GM18519 (cell line): ENCODE measurements at regions not wholly inside any gene's neighbourhood (a gene's known extent, or its start where the extent isn't known, plus 50 kb on each side); places are given as distances from the start of the nearest gene placed in this dataset.
"Not testable (repeated sequence)": the region's sequence is repeated elsewhere in the genome, so short reads cannot be mapped to it uniquely, and the experiment has no call there.

Experiments used
- ATAC-seq: cut with Tn5 transposase; IDR thresholded peaks from one replicate; pipeline ENCODE4 v1.9.1; 2021; ENCODE audit warnings: mild to moderate bottlenecking, moderate library complexity; ENCODE audit not compliant: unreplicated experiment, low FRiP score

GRCh38 chr1:56137090-56137489, 442.3 kb downstream of the PLPP3 start:
- ATAC-seq = no peak

- peak; percentile 16 for ATAC-seq
Measured at GRCh38 chr1:56135864-56136147, 443.6 kb downstream of the PLPP3 start.

- peak; percentile 60 for ATAC-seq
Measured at GRCh38 chr1:56135069-56135863, 444.1 kb downstream of the PLPP3 start.

- ATAC-seq = no peak
Measured at GRCh38 chr1:56133522-56134472, 445.6 kb downstream of the PLPP3 start.

GRCh38 chr1:56132520-56132919, 446.8 kb downstream of the PLPP3 start:
- ATAC-seq = no peak

GRCh38 chr1:56129837-56130236, 449.5 kb downstream of the PLPP3 start:
- no peak for ATAC-seq

- no peak for ATAC-seq
Measured at GRCh38 chr1:56125316-56125715, 454.0 kb downstream of the PLPP3 start.

- ATAC-seq = no peak
Measured at GRCh38 chr1:56123826-56124225, 455.5 kb downstream of the PLPP3 start.

GRCh38 chr1:56123421-56123820, 455.9 kb downstream of the PLPP3 start:
- ATAC-seq = no peak

GRCh38 chr1:56120021-56120420, 459.3 kb downstream of the PLPP3 start:
- no peak for ATAC-seq

GRCh38 chr1:56118676-56119075, 460.7 kb downstream of the PLPP3 start:
- ATAC-seq = not testable (repeated sequence)

- ATAC-seq = no peak
Measured at GRCh38 chr1:56115701-56116100, 463.7 kb downstream of the PLPP3 start.

- ATAC-seq = no peak
Measured at GRCh38 chr1:56113679-56114078, 465.7 kb downstream of the PLPP3 start.

GRCh38 chr1:56107275-56107638, 472.1 kb downstream of the PLPP3 start:
- no peak for ATAC-seq

- no peak for ATAC-seq
Measured at GRCh38 chr1:56106531-56107274, 472.7 kb downstream of the PLPP3 start.

GRCh38 chr1:56105397-56105796, 474.0 kb downstream of the PLPP3 start:
- no peak for ATAC-seq

- no peak for ATAC-seq
Measured at GRCh38 chr1:56099766-56100265, 479.5 kb downstream of the PLPP3 start.

- no peak for ATAC-seq
Measured at GRCh38 chr1:56098946-56099345, 480.4 kb downstream of the PLPP3 start.

GRCh38 chr1:56097713-56098112, 481.6 kb downstream of the PLPP3 start:
- peak; percentile 61 for ATAC-seq

GRCh38 chr1:56095696-56096665, 483.4 kb downstream of the PLPP3 start:
- ATAC-seq = no peak
